ENCODE measurements at regions not wholly inside any gene's neighbourhood (a gene's known extent, or its start where the extent isn't known, plus 50 kb on each side); places are given as distances from the start of the nearest gene placed in this dataset.

DNA sequence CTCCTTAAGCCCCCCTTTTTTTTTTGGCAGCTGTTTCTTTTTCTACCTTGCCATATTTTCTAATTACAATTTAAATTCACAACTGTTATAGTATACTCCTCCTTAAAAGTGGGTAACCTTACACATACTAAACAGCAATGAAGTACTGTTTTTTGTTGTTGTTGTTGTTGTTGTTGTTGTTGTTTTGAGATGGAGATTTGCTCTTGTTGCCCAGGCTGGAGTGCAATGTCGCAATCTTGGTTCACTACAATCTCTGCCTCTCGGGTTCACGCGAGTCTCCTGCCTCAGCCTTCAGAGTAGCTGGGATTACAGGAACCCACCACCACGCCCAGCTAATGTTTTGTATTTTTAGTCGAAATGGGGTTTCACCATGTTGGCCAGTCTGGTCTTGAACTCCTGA is 669.1 kb upstream of the CDH6 start:
- TF ChIP-seq, protein P1, sequence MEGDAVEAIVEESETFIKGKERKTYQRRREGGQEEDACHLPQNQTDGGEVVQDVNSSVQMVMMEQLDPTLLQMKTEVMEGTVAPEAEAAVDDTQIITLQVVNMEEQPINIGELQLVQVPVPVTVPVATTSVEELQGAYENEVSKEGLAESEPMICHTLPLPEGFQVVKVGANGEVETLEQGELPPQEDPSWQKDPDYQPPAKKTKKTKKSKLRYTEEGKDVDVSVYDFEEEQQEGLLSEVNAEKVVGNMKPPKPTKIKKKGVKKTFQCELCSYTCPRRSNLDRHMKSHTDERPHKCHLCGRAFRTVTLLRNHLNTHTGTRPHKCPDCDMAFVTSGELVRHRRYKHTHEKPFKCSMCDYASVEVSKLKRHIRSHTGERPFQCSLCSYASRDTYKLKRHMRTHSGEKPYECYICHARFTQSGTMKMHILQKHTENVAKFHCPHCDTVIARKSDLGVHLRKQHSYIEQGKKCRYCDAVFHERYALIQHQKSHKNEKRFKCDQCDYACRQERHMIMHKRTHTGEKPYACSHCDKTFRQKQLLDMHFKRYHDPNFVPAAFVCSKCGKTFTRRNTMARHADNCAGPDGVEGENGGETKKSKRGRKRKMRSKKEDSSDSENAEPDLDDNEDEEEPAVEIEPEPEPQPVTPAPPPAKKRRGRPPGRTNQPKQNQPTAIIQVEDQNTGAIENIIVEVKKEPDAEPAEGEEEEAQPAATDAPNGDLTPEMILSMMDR (IDR thresholded peaks at IDR 0.05; ENCODE audit: low read depth, low read length) = no peak
- TF ChIP-seq EZH2phosphoT487 (IDR thresholded peaks at IDR 0.05; ENCODE audit: low read depth) = no peak

Measured in OCI-LY3 (cell line).